Colonic mucosa (tissue), 4 donors: ENCODE measurements at regions not wholly inside any gene's neighbourhood (a gene's known extent, or its start where the extent isn't known, plus 50 kb on each side); places are given as distances from the start of the nearest gene placed in this dataset.

ENCODE experiments used
- DNase-seq: peaks from one replicate; pipeline ENCODE4 v3.0.0-alpha.2; 2020
- H3K27ac ChIP-seq: fragments of 200-600 bp; one replicate; pipeline ENCODE4 v1.8.0; 2021
- H3K27me3 ChIP-seq: fragments of 200-600 bp; one replicate; pipeline ENCODE4 v1.8.0; 2021
- H3K36me3 ChIP-seq: fragments of 200-600 bp; one replicate; pipeline ENCODE4 v1.8.0; 2021
- H3K4me1 ChIP-seq: fragments of 200-600 bp; one replicate; pipeline ENCODE4 v1.8.0; 2021; ENCODE audit warnings: mild to moderate bottlenecking
- H3K4me3 ChIP-seq: fragments of 200-600 bp; one replicate; pipeline ENCODE4 v1.8.0; 2021
- H3K9ac ChIP-seq, 2 donors: one replicate each; pipeline ENCODE4 v1.7.0; 2013; ENCODE audit warnings: control low read depth in 2 of 2, low read depth in 2 of 2, low read length in 2 of 2
- H3K9me3 ChIP-seq: fragments of 200-600 bp; one replicate; pipeline ENCODE4 v1.8.0; 2021
- intact Hi-C: fragments of 100-400 bp; cut with DNase I; formaldehyde crosslinking; loops from one replicate; pipeline ENCODE4 v1.14.1; 2022
- TF ChIP-seq, protein P1 (sequence below): fragments of 200-600 bp; IDR thresholded peaks from one replicate; pipeline ENCODE4 v1.8.0; 2022; ENCODE audit warnings: antibody characterized with exemption, mild to moderate bottlenecking
- donor health status: healthy.
- donor health status: DM: no; HTN: no; CAD: no.
- donor health status: DM: no; HTN: no; CAD: no.

DNA sequence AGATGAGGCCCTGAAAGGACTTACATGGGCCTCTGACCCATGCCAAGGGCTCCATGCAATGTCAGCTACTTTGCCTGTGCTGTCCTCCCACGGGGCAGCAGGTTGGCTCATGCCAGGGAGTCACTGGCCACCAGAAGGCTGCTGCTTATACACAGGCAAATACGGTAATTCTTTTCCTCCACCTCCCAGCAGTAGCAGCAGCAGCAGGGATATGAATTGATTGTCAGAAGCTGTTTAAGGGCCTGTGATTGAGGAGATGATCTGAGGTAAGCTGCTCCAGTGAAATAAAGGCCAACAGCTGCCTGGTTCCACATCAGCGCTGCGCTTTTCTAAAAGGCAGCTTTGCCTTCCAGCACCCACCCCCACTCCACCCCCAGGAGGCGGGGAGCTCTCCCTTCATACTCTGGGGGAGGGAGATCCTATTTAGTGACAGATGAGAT lies 250.5 kb downstream of the SHQ1 start:
- H3K27ac ChIP-seq = no peak overlapping the region
- DNase-seq = no peak
- intact Hi-C loops = no loop called here
- H3K9ac ChIP-seq = no peak overlapping the region
- H3K9me3 ChIP-seq = no peaks in the 10 kb centered on the region
- TF ChIP-seq, protein P1, sequence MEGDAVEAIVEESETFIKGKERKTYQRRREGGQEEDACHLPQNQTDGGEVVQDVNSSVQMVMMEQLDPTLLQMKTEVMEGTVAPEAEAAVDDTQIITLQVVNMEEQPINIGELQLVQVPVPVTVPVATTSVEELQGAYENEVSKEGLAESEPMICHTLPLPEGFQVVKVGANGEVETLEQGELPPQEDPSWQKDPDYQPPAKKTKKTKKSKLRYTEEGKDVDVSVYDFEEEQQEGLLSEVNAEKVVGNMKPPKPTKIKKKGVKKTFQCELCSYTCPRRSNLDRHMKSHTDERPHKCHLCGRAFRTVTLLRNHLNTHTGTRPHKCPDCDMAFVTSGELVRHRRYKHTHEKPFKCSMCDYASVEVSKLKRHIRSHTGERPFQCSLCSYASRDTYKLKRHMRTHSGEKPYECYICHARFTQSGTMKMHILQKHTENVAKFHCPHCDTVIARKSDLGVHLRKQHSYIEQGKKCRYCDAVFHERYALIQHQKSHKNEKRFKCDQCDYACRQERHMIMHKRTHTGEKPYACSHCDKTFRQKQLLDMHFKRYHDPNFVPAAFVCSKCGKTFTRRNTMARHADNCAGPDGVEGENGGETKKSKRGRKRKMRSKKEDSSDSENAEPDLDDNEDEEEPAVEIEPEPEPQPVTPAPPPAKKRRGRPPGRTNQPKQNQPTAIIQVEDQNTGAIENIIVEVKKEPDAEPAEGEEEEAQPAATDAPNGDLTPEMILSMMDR = no peak
- no peaks in the 10 kb centered on the region for H3K4me1 ChIP-seq
- H3K36me3 ChIP-seq = no peaks in the 10 kb centered on the region
- H3K4me3 ChIP-seq = no peak overlapping the region
- no peaks in the 10 kb centered on the region for H3K27me3 ChIP-seq

DNA sequence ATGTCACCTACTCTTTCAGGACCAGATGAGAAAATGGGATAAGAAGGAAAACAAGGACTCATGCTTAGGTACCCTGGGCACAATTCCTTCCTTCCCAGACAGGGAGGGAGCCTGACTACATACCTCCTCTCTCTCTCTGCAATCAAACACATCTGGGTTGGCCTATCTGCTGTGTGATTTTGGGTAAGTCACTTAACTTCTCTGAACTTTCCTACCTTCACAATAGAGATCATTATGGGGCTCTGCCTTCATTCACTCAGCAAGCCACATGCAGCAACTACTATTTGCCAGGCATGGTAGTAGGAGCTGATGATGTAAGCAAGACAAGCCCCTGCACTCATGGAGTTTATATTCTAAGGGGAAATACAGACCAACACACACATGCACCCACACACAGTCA lies 251.2 kb downstream of the SHQ1 start:
- Histone ChIP-seq H3K27me3 (no peaks in the 10 kb centered on the region), H3K4me3 (no peak overlapping the region), H3K9ac (no peak overlapping the region), H3K27ac (no peak overlapping the region), H3K4me1 (no peaks in the 10 kb centered on the region), H3K36me3 (no peaks in the 10 kb centered on the region), H3K9me3 (no peaks in the 10 kb centered on the region)
- DNase-seq = no peak
- intact Hi-C loops = no loop called here
- TF ChIP-seq, protein P1 = no peak

DNA sequence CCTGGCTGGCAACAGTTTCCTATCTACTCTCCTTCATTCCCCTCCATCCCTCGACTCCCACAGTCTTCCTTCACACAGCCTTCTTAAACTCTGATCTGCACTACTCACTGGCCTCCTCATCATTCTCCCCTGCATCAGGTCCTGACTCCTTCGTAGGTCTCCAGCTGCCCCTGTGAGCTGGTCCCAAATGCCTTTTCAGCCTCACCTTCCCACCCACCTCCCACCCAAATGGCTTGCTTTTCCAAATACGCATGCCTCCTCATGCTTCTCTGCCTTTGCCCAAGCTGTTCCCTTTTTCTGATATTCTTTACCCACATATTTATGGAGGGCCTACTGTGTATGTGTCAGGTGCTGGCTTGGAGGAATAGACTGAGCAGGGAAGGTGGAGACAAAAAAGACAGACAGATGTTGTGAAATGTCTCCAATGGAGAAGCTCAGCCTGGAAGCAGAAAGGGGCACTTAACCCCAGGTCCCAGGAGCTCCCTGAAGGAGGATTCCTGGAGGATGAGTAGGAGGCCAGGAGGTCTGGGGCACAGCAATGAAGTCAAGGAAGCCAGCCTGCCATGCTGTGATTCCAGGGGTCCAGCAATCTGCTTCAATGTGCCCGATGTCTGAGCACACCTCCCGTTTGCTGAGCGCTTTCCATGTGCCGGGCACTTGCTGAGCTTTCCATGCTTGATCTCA lies 252.2 kb downstream of the SHQ1 start:
- no peaks in the 10 kb centered on the region for H3K4me1 ChIP-seq
- no peaks in the 10 kb centered on the region for H3K9me3 ChIP-seq
- H3K27ac ChIP-seq = no peak overlapping the region
- intact Hi-C loops = no loop called here
- H3K9ac ChIP-seq = no peak overlapping the region
- H3K27me3 ChIP-seq = no peaks in the 10 kb centered on the region
- H3K4me3 ChIP-seq = no peak overlapping the region
- TF ChIP-seq, protein P1 = no peak
- H3K36me3 ChIP-seq = no peaks in the 10 kb centered on the region
- DNase-seq = no peak

DNA sequence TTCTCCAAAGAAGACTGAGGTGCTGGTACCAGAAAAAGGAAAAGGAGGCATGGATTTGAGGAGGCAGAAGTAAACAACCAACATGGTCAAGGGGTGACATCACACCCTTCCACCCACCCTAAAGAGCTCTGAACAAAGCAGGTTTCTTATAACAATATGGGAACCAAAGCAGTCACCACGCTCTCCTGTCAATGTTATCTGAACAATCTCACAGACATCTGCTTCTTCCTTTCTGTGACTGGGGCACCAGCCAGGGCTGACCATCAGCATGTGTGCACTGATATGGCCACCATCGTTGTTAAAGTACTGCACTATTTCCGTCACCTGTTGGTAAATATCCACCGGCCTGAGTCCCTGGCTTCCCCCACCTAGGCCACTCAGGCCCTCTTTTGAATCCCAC lies 252.9 kb downstream of the SHQ1 start:
- H3K9ac ChIP-seq = no peak overlapping the region
- no peak for DNase-seq
- TF ChIP-seq, protein P1 = no peak
- H3K27ac ChIP-seq = no peak overlapping the region
- intact Hi-C loops = no loop called here
- no peaks in the 10 kb centered on the region for H3K27me3 ChIP-seq
- H3K36me3 ChIP-seq = no peaks in the 10 kb centered on the region
- H3K9me3 ChIP-seq = no peaks in the 10 kb centered on the region
- H3K4me3 ChIP-seq = no peak overlapping the region
- H3K4me1 ChIP-seq = no peaks in the 10 kb centered on the region

DNA sequence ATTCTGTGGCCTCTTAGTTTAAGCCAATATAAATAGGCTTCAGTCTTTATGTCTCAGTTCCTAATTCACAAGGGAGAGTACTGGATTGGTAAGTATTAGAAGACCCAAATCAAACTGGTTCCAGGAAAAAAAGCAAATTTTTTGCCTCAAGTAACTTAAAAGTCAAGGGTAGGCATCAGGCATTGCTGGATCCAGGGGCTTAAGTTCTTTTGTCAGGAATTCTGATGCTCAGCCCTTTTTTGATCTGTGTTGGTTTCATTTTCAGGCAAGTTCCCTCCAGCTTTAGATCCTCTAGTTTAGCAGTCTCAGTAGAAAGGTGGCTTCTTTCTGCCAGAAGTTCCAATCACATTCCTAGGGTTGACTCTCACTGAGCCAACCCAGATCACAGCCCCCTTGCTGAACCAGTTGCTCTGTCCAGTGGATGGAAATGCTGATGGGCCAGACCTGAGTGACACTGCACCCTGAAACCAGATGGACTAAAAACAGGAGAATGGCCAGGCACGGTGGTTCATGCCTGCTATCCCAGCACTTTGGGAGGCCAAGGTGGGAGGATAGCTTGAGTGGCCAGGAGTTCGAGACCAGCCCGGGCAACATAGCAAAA lies 253.5 kb downstream of the SHQ1 start:
- no peak overlapping the region for H3K27ac ChIP-seq
- no peaks in the 10 kb centered on the region for H3K36me3 ChIP-seq
- no peaks in the 10 kb centered on the region for H3K9me3 ChIP-seq
- DNase-seq = no peak
- no peaks in the 10 kb centered on the region for H3K4me1 ChIP-seq
- H3K9ac ChIP-seq = no peak overlapping the region
- intact Hi-C loops = no loop called here
- TF ChIP-seq, protein P1 = no peak
- no peak overlapping the region for H3K4me3 ChIP-seq
- H3K27me3 ChIP-seq = no peaks in the 10 kb centered on the region
